HG03064 (cell line): ENCODE measurements at regions not wholly inside any gene's neighbourhood (a gene's known extent, or its start where the extent isn't known, plus 50 kb on each side); places are given as distances from the start of the nearest gene placed in this dataset.
"Not testable (repeated sequence)": the region's sequence is repeated elsewhere in the genome, so short reads cannot be mapped to it uniquely, and the experiment has no call there.

Source experiments
- ATAC-seq: cut with Tn5 transposase; IDR thresholded peaks from one replicate; pipeline ENCODE4 v1.9.1; 2021; ENCODE audit warnings: low read depth; ENCODE audit not compliant: unreplicated experiment

DNA sequence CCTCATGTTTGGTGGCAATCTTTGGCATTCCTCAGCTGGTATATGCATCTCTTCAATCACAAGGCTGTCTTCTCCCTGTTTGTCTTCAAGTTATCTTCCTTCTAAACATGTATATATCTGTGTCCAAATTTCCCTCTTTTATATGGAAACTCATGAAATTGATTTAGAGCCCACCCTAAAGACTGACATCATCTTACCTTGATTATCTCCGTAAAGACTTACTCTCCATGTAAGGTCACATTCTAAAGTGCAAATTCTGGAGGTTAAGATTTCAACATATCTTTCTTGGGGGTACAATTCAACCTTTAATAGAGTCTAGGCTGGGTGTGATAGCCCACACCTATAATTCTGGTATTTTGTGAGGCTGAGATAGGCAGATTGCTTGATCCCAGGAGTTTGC, 215.8 kb upstream of the LRRC4C start:
- ATAC-seq: no peak

DNA sequence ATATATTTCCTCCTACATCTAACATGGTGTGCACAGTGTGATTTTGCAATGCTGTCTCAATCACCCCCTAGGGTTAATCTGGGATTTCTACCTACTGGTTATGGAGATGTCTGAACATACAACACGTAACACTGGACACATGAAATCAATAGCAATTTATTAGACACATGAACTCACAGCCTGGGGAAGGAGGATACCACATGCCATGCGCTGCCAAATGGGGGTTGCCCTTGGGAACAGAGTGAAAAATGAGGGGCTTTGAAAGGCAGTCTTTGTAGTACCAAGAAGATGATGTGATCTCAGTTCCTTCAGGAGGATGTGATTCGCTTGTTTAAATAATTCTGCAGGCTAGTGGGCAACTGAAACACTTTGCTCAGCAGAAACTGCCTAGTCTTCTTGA, 253.6 kb upstream of the LRRC4C start:
- ATAC-seq: no peak

DNA sequence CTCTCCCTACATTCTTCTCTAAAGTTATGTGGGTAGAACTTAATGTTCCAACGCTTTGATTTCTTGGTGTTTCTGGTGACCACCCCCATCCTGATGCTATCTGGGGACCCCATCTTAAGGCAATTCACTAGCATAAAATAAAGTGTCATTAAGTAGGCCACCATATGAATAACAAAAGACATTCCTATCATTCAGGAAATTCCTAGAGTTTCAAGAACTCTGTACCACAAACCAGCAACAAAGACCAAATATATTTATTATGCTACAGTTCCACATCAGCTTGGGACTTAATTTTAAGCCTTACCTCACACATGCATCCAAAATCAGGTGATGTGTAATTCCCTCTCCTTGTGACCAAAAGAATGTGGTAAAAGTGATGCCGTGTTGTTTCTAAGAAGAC, 254.6 kb upstream of the LRRC4C start:
- ATAC-seq: no peak

DNA sequence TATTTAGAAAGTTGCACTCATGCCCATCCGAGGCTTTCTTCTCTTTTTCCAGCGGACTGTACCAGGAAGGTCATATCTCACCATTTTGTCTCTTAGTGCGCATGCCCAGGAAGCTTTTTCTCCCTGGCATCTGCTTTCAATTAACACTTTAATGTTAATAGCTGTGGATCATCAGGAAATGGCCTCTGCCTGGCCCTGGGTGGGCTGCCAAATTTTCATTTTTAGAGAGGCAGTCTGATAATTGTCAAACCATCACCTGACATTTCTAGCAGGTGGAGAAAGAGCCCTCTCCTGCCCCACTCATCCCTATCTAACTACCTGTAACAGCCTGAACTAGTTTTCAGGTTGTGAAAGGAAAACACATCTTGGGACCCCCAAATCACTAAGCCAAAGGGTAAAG, 257.4 kb upstream of the LRRC4C start:
- ATAC-seq: no peak

DNA sequence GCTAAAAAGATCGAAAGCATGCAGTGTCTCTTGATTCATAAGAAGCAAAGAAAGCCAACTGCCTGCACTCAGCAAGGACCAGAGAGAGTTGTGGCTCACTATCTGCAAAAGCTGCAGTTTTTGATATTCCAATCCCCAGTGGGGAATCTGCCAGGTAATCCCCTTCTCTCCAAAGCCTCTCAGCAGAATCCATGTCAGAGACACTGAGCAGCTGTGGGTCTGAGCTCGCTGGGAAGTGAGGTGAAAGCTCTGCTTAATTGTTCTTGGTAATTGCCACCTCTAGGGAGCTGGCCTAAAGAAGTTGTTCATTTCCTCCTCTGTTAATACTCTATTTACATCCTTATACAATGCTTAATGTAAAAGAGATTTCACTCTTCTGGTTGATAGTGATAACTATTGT, 261.3 kb upstream of the LRRC4C start:
- ATAC-seq: no peak

DNA sequence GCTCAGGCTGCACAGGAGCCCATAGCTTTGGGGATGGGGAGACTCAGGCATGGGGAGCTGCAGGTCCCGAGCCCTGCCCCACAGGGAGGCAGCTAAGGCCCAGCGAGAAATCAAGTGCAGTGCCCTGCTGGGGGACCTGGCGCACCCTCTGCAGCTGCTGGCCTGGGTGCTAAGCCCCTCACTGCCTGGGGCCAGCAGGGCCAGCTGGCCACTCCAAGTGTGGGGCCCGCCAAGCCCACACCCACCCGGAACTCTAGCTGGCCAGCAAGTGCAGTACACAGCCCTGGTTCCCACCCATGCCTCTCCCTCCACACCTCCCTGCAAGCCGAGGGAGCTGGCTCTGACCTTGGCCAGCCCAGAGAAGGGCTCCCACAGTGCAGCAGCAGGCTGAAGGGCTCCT, 268.7 kb upstream of the LRRC4C start:
- ATAC-seq: not testable (repeated sequence)

DNA sequence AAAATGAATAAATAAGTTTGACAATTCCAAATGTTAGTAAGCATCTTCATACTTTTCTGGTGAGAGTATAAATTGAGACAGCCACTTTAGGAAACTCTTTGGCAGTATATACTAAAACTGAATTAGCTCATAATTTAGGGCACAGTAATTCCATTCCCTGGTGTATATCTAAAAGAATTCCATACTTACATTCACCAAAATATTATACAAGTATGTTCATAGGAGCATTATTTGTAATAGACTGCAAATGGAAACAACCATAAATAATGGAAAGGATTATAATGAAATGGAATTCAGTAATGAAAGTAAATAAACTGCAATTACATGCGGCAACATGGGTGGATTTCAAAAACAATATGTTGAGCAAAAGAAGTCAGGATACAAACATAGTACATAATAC, 315.8 kb upstream of the LRRC4C start:
- no peak for ATAC-seq

DNA sequence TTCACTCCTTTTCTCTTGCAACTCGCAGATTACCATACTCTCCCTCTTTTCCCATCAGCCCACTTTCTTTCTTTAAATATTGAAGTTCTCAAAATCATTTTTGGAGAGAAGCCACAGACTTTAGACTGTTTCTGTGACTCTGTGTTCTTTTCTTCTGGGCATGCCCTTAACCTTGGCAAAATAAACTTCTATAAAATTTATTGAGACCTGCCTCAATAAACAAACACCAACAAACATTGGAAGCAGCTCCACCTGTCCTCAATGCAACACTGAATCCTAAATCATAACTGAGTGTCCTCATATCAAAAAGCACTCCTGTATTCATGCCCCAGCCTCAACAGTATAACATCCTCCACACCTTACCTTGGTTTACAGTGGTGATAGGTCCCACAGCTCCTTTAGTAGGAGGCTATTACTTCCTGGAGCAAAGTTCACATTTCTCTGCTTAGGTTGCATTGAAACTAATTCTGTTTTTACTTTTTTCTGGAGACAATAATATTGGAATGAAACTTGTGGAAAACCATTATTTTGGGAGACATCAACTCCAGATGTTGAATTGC, 320.0 kb upstream of the LRRC4C start:
- no peak for ATAC-seq

DNA sequence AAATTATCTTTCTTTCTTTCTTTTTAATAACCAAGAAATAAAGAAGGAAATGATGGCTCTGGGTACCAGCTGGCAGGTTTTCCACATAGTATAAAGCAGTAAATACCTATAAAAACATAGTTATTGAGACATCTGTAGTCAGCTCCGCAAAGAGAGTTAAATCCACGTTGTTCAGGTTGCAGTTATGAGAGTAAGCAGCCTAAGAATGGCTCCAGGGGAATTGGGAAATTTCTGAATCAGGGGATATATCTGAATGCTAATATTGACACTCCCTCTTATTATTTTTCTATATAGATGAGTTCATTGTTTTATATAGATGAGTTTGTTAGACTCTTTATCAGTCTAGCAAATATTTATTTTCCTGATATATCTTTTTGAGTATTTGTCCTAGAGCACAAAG, 322.0 kb upstream of the LRRC4C start:
- no peak for ATAC-seq

DNA sequence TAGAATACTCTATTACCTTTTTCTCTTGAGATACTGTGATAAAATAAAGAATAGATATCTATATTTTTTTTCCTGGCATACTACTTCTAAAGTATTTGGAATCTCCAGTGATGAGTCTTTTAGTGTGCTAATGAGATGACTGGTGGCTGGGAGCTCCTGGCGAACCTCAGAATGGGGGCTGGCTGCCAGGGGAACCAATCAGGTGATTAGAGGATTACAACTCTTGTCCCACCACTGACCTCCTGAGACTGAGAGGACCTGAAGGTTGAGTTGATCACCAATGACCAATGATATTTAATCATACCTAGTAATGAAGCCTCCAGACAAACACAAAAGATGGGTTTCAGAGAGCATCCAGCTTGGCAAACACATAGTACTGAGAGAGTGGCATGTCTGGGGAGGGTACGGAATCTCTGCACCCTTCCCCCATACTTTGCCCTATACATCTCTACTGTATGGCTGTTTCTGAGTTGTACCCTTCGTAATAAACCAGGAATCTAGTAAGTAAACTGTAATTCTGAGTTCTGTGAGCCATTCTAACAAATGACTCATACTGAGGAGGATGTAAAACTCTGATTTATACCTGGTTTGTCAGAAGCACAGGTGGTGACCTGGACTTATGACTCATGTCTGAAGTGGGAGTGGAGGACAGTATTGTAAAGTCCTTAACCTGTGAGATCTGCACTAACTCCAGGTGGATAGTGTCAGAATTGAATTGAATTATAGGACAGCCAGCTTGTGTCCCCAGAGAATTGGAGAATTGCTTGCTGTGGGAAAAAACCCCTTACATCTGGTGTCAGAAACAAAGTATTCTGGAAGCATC, 325.3 kb upstream of the LRRC4C start:
- ATAC-seq: no peak

DNA sequence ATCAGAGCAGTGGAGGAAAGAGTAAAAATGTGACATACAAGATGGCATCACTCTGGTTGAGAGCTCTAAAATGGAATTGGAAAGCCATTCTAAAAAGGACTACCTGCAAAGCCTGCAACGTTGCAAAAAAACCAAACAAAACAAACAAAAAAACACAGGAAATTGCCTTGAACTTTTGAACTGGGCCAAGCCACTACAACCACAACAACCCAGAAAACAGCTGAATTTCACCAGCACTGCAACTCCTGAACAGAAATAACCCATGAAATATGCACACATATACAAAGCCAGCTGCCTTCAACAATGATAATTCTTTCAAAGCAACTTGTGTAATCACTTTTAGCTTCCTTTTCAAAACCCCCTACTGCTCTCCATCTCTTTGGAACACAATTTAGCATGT, 326.6 kb upstream of the LRRC4C start:
- no peak for ATAC-seq

DNA sequence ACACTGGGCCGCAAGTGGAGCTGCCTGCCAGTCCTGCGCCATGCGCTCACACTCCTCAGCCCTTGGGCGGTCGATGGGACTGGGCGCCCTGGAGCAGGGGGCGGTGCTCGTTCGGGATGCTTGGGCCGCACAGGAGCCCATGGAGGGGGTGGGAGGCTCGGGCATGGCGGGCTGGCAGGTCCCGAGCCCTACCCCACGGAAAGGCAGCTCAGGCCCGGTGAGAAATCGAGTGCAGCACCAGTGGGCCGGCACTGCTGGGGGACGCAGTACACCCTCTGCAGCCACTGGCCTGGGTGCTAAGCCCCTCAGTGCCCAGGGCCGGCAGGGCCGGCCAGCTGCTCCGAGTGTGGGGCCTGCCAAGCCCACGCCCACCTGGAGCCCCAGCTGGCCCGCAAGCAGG, 328.7 kb upstream of the LRRC4C start:
- ATAC-seq: no peak

DNA sequence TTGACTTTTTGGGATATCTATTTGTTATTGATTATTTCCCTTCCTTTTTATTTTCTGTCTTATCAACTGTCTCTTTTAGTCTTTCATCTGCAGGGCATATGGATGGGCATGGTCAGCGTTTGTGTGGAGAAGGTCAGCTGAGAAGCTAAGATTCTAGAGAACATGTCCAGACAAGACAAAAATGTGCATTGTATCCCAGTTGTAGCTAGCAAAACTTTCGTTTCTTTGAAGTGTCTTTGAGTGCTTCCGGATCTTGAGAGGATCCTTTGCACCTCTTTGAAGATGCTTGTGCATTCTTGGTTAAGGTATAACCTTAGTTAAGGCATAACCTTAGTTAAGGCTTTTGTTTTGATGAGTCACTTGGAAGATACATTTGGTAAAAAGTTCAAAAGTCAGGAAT, 329.9 kb upstream of the LRRC4C start:
- ATAC-seq: no peak

DNA sequence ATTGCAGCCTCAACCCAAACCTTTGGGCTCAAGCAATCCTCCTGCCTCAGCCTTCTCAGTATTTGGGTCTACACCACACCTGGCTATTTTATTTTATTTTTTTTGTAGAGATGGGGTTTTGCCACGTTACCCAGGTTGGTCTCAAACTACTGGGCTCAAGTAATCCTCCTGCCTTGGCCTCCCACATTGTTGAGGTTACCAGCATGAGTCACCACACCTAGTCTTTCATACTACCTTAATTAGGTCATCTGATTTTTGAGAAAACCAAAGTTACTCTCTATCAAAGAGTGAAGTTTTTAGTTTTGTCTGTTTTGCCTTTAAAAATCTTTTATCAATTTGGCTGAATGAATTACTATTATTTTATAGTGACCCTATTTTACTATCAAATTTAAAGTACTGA, 335.6 kb upstream of the LRRC4C start:
- no peak for ATAC-seq

DNA sequence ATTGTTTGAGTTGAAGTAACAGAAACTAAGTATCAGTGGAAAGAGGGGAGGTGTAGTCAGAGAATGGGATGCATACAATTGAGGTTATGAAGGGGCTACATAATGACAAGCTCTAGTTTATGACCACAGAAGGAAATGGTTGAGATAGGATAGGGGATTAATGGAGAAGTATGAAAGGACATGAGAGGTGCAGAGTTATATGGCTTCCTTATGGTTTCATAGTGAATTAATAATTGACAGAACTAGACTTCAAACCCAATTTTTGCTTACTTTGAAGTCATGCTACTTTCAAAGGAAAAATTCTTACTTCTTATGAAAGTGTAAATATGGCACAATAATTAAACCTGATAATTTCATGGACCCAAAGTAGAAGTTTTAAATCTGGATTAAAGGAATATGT, 340.3 kb upstream of the LRRC4C start:
- ATAC-seq: no peak

DNA sequence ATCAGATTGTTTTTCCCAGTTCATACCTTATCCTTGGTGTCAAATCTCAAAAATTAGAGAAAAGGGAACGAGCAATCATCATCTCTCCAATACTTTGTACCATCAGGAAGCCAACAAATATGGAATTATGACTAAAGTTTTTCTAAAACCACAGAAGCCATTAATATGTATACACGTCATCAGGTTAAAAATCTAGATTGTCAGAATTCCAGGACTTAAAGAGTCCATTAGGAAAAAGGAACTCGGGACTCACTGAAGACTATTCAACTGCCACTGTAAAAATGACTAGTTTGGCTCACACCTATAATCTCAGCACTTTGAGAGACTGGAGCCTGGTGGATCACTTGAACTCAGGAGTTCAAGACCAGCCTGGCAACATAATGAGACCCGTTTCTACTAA, 344.4 kb upstream of the LRRC4C start:
- ATAC-seq: no peak

DNA sequence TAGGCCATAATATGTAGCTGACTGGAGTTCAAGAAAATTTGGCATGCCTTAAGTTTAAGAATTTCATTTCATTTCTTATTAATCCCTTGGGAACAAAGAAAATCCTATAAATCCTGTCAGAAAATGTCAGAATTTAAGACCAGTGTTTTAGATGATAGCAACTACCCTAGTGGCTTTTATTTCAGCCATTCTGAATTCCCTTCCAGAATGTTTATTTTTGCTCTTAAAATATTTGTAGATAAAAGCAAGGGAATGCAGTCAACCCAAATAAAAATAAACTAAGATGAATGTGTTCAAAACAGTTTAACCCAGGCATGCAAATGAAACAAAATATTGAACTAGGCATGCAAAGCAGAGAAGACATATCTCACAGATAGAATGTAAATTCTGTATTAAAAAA, 356.9 kb upstream of the LRRC4C start:
- no peak for ATAC-seq

DNA sequence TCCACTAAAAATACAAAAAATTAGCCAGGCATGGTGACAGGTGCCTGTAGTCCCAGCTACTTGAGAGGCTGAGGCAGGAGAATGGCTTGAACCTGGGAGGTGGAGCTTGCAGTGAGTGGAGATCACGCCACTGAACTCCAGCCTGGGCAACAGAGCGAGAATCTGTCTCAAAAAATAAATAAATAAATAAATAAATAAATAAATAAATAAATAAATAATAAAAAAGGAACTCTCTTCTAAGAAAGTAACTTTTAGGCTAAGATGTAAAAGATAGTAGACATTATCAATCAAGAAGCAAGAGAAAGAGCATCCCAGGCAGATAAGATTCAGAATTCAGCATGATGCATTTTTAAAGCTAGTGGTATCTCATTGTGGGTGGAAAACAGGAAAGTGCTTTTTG, 364.8 kb upstream of the LRRC4C start:
- not testable (repeated sequence) for ATAC-seq

DNA sequence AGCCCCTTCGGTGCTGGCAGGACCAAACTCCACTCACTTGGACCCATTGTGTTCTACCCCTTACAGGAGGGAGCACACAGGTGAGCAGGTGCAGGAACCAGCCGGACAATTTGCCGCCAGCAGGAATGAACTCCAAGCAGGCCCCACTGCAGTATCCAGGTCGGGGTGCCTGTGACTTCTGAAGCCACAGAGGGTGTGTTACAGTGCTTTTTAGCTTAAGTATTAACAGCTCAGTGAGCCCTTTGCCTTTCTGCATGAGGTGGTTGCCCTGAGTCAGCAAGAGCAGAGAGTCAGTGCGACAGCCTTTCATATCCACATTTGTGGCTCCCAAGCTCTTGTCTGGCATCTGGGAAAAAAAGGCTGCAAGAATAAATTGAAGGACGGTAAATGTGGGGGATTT, 366.6 kb upstream of the LRRC4C start:
- ATAC-seq: no peak

DNA sequence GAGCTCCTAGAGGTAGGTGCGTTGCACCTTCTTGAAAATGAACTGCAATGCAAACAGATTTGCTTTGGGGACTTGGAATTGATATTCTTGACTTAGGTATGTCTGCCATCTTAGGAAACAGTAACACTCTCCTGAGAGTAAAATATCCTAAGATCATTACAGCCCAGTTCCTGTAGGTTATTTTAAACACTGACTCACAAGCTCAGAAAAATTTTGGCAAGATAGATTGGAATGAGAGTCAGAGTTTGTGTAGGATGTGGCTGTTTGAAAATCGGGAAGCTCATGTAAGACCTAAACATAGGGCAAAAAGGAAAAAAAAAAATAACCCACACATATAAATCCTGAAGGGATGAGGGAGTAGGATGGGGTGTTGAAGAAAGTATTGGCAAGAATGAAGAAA, 377.0 kb upstream of the LRRC4C start:
- no peak for ATAC-seq

DNA sequence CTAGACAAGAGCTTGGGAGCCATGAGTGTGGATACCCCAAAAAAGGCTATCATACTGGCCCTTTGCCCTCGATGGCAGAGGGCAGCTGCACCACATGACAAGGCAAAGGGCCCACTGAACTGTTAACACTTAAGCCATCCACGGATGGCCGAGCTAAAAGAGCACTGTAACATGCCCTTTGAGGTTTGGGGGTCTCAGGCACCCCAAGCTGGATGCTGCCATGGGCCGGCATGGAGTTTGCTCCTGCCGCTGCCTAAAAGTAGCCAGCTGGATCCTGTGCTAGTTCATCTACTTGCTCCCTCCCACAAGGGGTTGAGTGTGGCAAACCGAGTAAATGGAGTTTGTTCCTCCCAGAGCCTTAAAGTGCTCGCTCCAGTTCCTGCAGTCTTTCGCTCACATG, 383.2 kb upstream of the LRRC4C start:
- ATAC-seq: no peak

DNA sequence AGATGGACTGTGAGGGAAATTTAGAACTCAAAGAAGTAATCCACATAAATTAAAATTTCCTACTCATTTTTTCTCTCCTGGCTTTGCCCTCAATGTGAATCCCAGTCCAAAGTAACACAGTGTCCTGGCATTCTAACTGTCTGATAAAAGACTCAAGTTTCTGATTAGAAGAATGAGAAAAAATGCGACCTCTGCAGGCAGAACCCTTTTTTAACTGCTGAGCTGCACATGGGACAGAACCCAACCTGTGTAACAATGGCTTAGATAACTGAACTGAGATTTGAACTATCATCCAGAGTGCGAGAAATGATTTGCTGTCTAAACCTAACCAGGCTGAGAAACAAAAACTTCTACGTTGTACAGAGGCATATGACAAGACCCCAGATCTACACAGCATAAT, 385.6 kb upstream of the LRRC4C start:
- no peak for ATAC-seq

DNA sequence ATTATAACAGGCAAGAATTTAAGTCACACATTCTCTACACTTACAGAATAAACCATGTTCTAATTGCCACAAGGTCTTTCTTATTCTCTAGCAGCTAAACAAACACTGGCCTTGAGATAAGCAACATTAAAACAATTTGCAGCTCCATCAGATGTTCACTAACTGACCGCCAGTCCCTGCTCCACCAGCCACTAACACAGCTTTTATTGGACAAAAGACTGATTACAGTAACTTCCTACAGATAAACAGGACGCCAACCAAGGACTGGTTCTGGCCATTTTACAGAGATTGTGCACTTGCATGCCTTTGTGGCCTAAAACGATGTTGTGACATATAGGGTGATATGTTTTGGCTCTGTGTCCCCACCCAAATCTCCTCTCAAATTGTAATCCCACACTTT, 388.9 kb upstream of the LRRC4C start:
- no peak for ATAC-seq
